ENCODE measurements at regions not wholly inside any gene's neighbourhood (a gene's known extent, or its start where the extent isn't known, plus 50 kb on each side); places are given as distances from the start of the nearest gene placed in this dataset.

GRCh38 chr5:174328631-174329299 is 283.3 kb downstream of the NSG2 start:
- no peak overlapping the region for H2AFZ ChIP-seq (ENCODE audit: low read length)
- H3K36me3 ChIP-seq (ENCODE audit: insufficient read depth, low read length), result no peaks in the 10 kb centered on the region
- no peaks in the 10 kb centered on the region for H3K79me2 ChIP-seq (ENCODE audit: insufficient read depth, low read depth, low read length)
- H3K9me2 ChIP-seq (ENCODE audit: insufficient read depth, low read length), result no peaks in the 10 kb centered on the region
- H3K27ac ChIP-seq (ENCODE audit: low read depth, low read length, poor library complexity, severe bottlenecking), result no peak overlapping the region
- DNase-seq (ENCODE audit: low spot score), result no peak
- no peaks in the 10 kb centered on the region for H3K9me3 ChIP-seq (ENCODE audit: low read length)
- CTCF ChIA-PET (ENCODE audit: unreplicated experiment), result no interaction called here
- TF ChIP-seq EZH2phosphoT487 (IDR thresholded peaks at IDR 0.05; ENCODE audit: borderline replicate concordance, low read depth, low read length), result no peak
- TF ChIP-seq, protein P1, sequence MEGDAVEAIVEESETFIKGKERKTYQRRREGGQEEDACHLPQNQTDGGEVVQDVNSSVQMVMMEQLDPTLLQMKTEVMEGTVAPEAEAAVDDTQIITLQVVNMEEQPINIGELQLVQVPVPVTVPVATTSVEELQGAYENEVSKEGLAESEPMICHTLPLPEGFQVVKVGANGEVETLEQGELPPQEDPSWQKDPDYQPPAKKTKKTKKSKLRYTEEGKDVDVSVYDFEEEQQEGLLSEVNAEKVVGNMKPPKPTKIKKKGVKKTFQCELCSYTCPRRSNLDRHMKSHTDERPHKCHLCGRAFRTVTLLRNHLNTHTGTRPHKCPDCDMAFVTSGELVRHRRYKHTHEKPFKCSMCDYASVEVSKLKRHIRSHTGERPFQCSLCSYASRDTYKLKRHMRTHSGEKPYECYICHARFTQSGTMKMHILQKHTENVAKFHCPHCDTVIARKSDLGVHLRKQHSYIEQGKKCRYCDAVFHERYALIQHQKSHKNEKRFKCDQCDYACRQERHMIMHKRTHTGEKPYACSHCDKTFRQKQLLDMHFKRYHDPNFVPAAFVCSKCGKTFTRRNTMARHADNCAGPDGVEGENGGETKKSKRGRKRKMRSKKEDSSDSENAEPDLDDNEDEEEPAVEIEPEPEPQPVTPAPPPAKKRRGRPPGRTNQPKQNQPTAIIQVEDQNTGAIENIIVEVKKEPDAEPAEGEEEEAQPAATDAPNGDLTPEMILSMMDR (conservative IDR thresholded peaks at IDR 0.05; ENCODE audit: low read length), result no peak
- intact Hi-C loops (cut with micrococcal nuclease; ENCODE audit: unreplicated experiment), result loop anchor here (5.0 kb wide), 1 partner anchor 609 kb away; no protein-coding TSS in a partner anchor
- H3K4me1 ChIP-seq (ENCODE audit: insufficient read depth, low read length, poor library complexity, severe bottlenecking), result no peaks in the 10 kb centered on the region
- no TSS peak for BruUV-seq (replicated peaks)
- no peak overlapping the region for H3K4me3 ChIP-seq (ENCODE audit: low read depth, low read length, poor library complexity, severe bottlenecking)
- no peaks in the 10 kb centered on the region for H4K20me1 ChIP-seq (ENCODE audit: insufficient read depth, low read length)
- POLR2A ChIA-PET, result no interaction called here
- no peak overlapping the region for H3K4me2 ChIP-seq (ENCODE audit: low read length)

DNA sequence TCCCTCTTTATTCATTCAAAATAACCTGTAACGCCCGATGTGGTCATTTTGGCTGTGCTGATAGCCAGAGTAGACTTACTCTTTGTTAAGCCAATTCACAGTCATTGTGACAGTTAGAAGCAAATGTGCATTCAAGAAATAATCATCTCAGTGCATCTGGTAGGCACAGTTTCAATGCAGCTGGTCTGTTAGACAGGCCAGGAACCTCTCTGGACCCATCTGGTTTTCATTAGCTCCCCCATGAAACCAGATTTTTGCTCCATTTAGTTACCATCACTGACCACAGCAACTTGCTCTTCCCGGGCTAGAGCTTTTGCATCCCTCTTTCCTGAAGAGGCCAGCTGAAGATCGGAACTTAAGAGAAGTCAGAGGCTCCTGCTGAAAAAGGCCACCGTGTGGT is 284.2 kb downstream of the NSG2 start:
- no peak overlapping the region for H3K4me2 ChIP-seq (ENCODE audit: low read length)
- no peaks in the 10 kb centered on the region for H3K36me3 ChIP-seq (ENCODE audit: insufficient read depth, low read length)
- no peak overlapping the region for H3K4me3 ChIP-seq (ENCODE audit: low read depth, low read length, poor library complexity, severe bottlenecking)
- no peaks in the 10 kb centered on the region for H3K4me1 ChIP-seq (ENCODE audit: insufficient read depth, low read length, poor library complexity, severe bottlenecking)
- no peak overlapping the region for H3K27ac ChIP-seq (ENCODE audit: low read depth, low read length, poor library complexity, severe bottlenecking)
- TF ChIP-seq, protein P1 (conservative IDR thresholded peaks at IDR 0.05; ENCODE audit: low read length), result no peak
- TF ChIP-seq EZH2phosphoT487 (IDR thresholded peaks at IDR 0.05; ENCODE audit: borderline replicate concordance, low read depth, low read length), result no peak
- H4K20me1 ChIP-seq (ENCODE audit: insufficient read depth, low read length), result no peaks in the 10 kb centered on the region
- CTCF ChIA-PET (ENCODE audit: unreplicated experiment), result no interaction called here
- intact Hi-C loops (cut with micrococcal nuclease; ENCODE audit: unreplicated experiment), result loop anchor here (5.0 kb wide), 1 partner anchor 608 kb away; no protein-coding TSS in a partner anchor
- no peak overlapping the region for H2AFZ ChIP-seq (ENCODE audit: low read length)
- BruUV-seq (replicated peaks), result no TSS peak
- H3K9me2 ChIP-seq (ENCODE audit: insufficient read depth, low read length), result no peaks in the 10 kb centered on the region
- DNase-seq (ENCODE audit: low spot score), result no peak
- H3K9me3 ChIP-seq (ENCODE audit: low read length), result no peaks in the 10 kb centered on the region
- H3K79me2 ChIP-seq (ENCODE audit: insufficient read depth, low read depth, low read length), result no peaks in the 10 kb centered on the region
- POLR2A ChIA-PET, result no interaction called here

- H3K36me3 ChIP-seq (ENCODE audit: insufficient read depth, low read length), result no peaks in the 10 kb centered on the region
- H3K79me2 ChIP-seq (ENCODE audit: insufficient read depth, low read depth, low read length), result no peaks in the 10 kb centered on the region
- H3K4me1 ChIP-seq (ENCODE audit: insufficient read depth, low read length, poor library complexity, severe bottlenecking), result no peaks in the 10 kb centered on the region
- no TSS peak for BruUV-seq (replicated peaks)
- H3K27ac ChIP-seq (ENCODE audit: low read depth, low read length, poor library complexity, severe bottlenecking), result no peak overlapping the region
- ChIA-PET CTCF (ENCODE audit: unreplicated experiment) (no interaction called here), POLR2A (interaction anchor here (0.8 kb wide), 1 partner anchor 14 kb away, joined by 3 read pairs; no protein-coding TSS in a partner anchor)
- TF ChIP-seq EZH2phosphoT487 (IDR thresholded peaks at IDR 0.05; ENCODE audit: borderline replicate concordance, low read depth, low read length), result no peak
- TF ChIP-seq, protein P1 (conservative IDR thresholded peaks at IDR 0.05; ENCODE audit: low read length), result no peak
- no peak overlapping the region for H2AFZ ChIP-seq (ENCODE audit: low read length)
- intact Hi-C loops (cut with micrococcal nuclease; ENCODE audit: unreplicated experiment), result no loop called here
- DNase-seq (ENCODE audit: low spot score), result no peak
- no peaks in the 10 kb centered on the region for H4K20me1 ChIP-seq (ENCODE audit: insufficient read depth, low read length)
- H3K4me3 ChIP-seq (ENCODE audit: low read depth, low read length, poor library complexity, severe bottlenecking), result no peak overlapping the region
- H3K4me2 ChIP-seq (ENCODE audit: low read length), result no peak overlapping the region
- no peaks in the 10 kb centered on the region for H3K9me3 ChIP-seq (ENCODE audit: low read length)
- H3K9me2 ChIP-seq (ENCODE audit: insufficient read depth, low read length), result no peaks in the 10 kb centered on the region
Measured at GRCh38 chr5:174335682-174336364, 290.3 kb downstream of the NSG2 start.

Measured in OCI-LY7 (cell line).